CD4-positive, alpha-beta T cell treated with Interferon alpha-2 for 1 hour (primary cell): ENCODE measurements at regions not wholly inside any gene's neighbourhood (a gene's known extent, or its start where the extent isn't known, plus 50 kb on each side); places are given as distances from the start of the nearest gene placed in this dataset.

ENCODE experiments used
- DNase-seq, 2 donors: peaks; one replicate each; pipeline ENCODE4 v3.0.0-alpha.2; 2020 to 2022

- no peak for DNase-seq
Measured at GRCh38 chr2:39515273-39515896, 78.3 kb upstream of the MAP4K3 start.

GRCh38 chr2:39515897-39516346 is 78.8 kb upstream of the MAP4K3 start:
- DNase-seq: no peak

DNA sequence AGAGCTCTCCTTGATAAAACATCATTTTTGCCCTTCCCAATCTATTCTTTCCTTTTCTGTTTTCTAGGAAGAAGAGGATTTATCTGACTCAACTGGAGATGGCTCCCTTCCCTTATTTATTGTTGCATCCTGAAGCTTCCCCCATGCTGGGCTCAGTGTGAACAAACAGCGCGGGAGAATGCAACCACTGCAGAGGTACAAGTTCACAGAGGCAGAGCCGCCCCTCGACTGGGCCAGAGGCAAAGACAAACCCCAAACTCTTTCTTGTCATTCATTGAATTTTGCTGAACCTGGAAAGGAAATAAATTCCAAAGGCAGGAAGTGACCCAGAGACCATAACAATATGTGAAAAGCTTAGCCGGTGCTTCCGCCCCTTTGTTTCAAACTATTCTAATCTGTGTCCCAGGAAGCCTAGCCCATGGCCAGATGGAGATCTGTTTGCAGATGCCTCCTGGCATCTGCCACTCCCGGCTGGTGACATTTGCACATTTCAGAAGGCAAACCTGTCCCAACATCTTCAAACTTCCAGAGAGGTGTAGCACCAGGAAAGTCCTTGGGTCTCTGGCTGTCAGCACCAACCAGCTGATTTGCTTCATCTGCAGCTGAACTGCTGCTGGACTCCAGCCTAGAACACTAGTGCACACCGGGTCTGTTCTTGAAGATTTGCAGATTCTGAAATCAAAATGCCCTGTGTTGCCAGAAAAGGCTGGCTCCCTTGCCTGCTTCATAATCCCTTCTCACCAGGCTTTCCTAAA is 79.4 kb upstream of the MAP4K3 start:
- DNase-seq: no peak

GRCh38 chr2:39517102-39517436 is 80.0 kb upstream of the MAP4K3 start:
- DNase-seq: no peak

GRCh38 chr2:39517622-39518021 is 80.5 kb upstream of the MAP4K3 start:
- no peak for DNase-seq

DNA sequence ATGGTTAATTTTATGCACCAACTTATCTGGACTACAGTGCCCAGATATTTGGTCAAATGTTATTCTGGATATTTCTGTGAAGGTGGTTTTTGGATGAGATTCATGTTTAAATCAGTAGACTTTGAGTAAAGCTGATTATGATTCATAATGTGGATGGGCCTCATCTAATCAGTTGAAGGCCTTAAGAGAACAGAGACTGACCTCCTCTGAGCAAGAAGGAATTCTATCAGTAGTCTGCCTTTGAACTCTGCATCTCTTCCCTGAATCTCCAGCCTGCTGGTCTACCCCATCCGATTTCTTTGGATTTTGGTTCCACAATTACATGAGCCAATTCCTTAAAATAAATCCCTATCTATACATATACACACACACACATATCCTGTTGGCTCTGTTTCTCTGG is 82.8 kb upstream of the MAP4K3 start:
- no peak for DNase-seq

GRCh38 chr2:39521876-39522517 is 84.9 kb upstream of the MAP4K3 start:
- no peak for DNase-seq

GRCh38 chr2:39522518-39522877 is 85.4 kb upstream of the MAP4K3 start:
- DNase-seq: no peak

DNA sequence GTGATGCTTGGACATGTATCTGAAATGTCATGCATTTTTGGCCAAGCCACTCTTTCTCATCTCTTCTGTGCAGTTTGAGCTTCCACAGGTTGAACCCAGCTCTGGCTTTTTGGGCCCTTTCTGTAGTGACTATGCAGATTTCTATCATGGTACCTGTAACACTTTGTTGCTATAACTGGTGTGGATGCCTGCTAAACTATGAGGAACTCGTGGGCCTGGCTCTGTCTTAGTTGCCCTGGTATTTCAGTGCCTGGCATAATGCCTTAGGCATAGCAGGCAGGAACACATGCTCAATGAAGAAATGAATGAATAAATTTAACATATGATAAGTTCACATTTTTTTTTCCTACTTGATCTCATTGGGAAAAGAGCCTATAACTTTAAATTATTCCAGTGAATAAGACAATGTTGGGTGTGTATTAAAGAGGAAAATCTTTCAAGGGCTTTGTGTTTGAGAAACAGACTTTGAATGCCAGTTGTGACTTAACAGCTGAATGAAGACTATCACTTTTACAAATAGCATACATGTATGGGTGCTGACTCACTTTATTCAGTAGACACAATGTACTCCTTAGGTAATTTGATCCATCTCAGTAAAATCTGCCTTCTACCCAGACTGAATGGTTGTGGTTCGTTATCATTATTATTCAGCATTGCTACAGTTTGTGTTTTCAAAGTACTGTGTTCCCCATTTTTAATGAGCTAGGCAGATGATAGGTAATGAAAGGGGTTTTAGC is 86.4 kb upstream of the MAP4K3 start:
- no peak for DNase-seq

- DNase-seq: no peak
Measured at GRCh38 chr2:39524061-39524460, 87.0 kb upstream of the MAP4K3 start.

GRCh38 chr2:39524756-39525635 is 87.9 kb upstream of the MAP4K3 start:
- no peak for DNase-seq

- DNase-seq: no peak
Measured at GRCh38 chr2:39525636-39526412, 88.7 kb upstream of the MAP4K3 start.

DNA sequence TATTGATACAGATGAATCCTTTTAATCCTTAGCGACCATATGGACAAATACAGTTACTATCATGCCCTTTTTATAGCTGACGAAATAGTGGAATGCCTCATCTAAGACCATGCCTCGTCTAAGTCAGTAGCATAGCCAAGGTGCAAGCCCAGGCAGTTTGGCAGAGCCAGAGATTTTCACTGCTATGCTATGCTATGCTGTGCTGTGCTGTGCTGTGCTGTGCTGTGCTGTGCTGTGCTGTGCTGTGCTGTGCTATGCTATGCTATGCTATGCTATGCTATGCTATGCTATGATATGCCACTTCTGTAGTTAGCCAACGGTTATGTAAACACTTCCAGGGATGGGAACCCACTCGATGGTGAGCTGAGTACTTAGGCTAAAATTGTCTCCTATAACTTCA is 91.6 kb upstream of the MAP4K3 start:
- DNase-seq: no peak

GRCh38 chr2:39529836-39530235 is 92.8 kb upstream of the MAP4K3 start:
- DNase-seq: no peak

GRCh38 chr2:39530411-39530866 is 93.4 kb upstream of the MAP4K3 start:
- DNase-seq: no peak

DNA sequence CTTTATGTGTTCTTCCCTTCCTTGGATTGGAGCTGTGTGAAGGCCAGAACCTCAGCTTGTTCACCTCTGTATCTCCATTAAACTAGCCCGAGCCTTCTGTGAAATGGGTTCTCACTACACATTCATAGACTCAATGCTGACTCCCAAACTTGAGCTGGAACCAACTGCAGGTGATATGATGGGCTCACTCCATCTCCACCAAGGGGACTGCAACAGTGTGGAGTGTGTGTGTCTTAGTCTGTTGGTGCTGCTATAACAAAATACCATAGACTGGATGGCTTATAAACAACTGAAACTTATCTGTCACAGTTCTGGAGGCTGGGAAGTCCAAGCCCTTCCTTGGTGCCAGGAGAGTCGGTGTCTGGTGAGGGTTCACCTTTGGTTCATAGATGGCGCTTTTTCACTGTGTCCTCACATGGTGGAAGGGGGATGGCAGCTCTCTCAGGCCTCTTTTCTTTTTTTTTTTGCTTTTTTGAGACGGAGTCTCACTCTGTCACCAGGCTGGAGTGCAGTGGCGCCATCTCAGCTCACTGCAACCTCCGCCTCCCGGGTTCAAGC is 94.2 kb upstream of the MAP4K3 start:
- DNase-seq: no peak

DNA sequence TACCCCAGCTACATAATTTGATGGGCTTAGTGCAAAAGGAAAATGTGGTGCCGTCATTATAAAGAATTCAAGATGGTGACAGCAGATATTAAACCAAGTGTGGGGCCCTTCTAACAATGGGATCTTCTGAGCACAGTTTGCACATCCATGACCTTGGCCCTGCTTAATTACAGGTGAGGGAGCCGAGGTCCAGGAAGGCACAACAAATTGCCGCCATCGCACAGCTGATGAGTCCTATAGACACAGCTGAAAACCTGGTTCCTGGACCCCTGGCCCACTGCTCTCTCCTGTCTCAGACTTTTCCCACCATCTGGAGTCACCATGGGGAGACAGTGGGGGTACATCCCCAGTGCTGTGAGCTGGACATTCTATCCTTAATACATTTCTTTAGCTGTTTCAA is 95.8 kb upstream of the MAP4K3 start:
- no peak for DNase-seq

- no peak for DNase-seq
Measured at GRCh38 chr2:39534095-39534711, 97.1 kb upstream of the MAP4K3 start.

GRCh38 chr2:39535636-39536185 is 98.6 kb upstream of the MAP4K3 start:
- no peak for DNase-seq

DNA sequence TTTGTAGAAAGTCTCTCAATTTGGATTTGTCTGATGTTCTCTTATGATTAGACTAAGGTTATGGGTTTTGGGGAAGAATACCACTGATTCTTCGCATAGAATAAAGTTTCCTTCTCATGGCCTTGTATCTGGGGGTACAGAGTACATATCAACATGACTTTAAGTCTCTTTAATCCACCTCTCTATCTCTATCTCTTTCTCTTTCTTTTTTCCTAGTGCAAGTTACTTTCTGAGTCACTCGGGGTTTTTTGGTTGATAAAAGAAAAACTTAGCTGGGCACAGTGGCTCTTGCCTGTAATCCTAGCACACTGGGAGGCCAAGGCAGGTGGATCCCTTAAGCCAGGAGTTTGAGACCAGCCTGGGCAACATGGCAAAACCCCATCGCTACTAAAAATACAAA is 100.1 kb upstream of the MAP4K3 start:
- no peak for DNase-seq

DNA sequence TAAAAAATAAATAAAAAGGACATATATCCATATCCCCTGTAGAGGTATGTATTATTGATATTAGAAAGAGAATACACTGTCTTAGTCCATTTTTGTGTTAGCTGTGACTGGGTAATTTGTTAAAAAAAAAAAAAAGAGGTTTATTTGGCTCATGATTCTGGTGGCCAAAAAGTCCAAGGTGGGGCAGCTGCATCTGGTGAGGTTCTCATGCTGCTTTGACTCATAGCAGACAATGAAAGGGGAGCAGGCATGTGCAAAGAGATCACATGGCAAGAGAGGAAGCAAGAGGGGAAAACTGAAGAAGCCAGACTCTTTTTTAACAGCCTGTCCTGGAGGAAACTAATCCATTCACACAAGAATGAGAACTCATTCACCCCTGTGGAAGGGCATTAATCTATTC is 101.6 kb upstream of the MAP4K3 start:
- DNase-seq: no peak
